ENCODE measurements at regions not wholly inside any gene's neighbourhood (a gene's known extent, or its start where the extent isn't known, plus 50 kb on each side); places are given as distances from the start of the nearest gene placed in this dataset.

- no peak for TF ChIP-seq CTCF (IDR thresholded peaks at IDR 0.05)
- TF ChIP-seq MAX (IDR thresholded peaks at IDR 0.05; ENCODE audit: low read depth) = no peak
- no peak for TF ChIP-seq YY1 (IDR thresholded peaks at IDR 0.05; ENCODE audit: low read depth)
- no peak for TF ChIP-seq EP300 (IDR thresholded peaks at IDR 0.05; ENCODE audit: borderline replicate concordance in 1 of 2, low read depth in 1 of 2, low read length in 1 of 2)
- TF ChIP-seq REST (IDR thresholded peaks at IDR 0.05; ENCODE audit: low read depth, low read length) = no peak
- TF ChIP-seq USF2 (IDR thresholded peaks at IDR 0.05; ENCODE audit: borderline replicate concordance, low read depth, low read length) = no peak
- TF ChIP-seq POLR2AphosphoS5 (IDR thresholded peaks at IDR 0.05; ENCODE audit: low read depth, low read length) = no peak
- no peak for TF ChIP-seq RAD21 (IDR thresholded peaks at IDR 0.05; ENCODE audit: low read length)
- TF ChIP-seq NFIC (IDR thresholded peaks at IDR 0.05; ENCODE audit: borderline replicate concordance) = no peak
- no peak for TF ChIP-seq PBX3 (IDR thresholded peaks at IDR 0.05)
- TF ChIP-seq EZH2phosphoT487 (IDR thresholded peaks at IDR 0.05; ENCODE audit: borderline replicate concordance, low read depth) = no peak
- no peak for TF ChIP-seq ZBTB33 (IDR thresholded peaks at IDR 0.05; ENCODE audit: borderline replicate concordance, low read depth)
- no peak for TF ChIP-seq FOXM1 (IDR thresholded peaks at IDR 0.05; ENCODE audit: low read depth)
Observed at GRCh38 chr2:63675026-63675425, 86.3 kb downstream of the MDH1 start.

All from SK-N-SH (cell line).